WTC11 (cell line): ENCODE measurements at regions not wholly inside any gene's neighbourhood (a gene's known extent, or its start where the extent isn't known, plus 50 kb on each side); places are given as distances from the start of the nearest gene placed in this dataset.

Source experiments
- ATAC-seq: fragments of 200-7000 bp; cut with Tn5 transposase; 2 replicates; pipeline ENCODE4 v1.10.0; 2021; ENCODE audit warnings: mild to moderate bottlenecking, moderate library complexity
- CTCF ChIA-PET: fragments of 300-600 bp; sonication (Branson Sonifier 250); formaldehyde crosslinking; loops from one replicate; lab custom pipeline; 2021; ENCODE audit warnings: antibody characterized with exemption; lab: Charles Lee
- POLR2A ChIA-PET: fragments of 350-600 bp; sonication (Branson Sonifier 250); formaldehyde crosslinking; loops from one replicate; lab custom pipeline; 2021; ENCODE audit warnings: antibody characterized with exemption; lab: Charles Lee
- DNase-seq: peaks from one replicate; pipeline ENCODE4 v3.0.0; 2021; ENCODE audit warnings: low spot score
- H3K27ac Mint-ChIP-seq: 2 replicates; pipeline ENCODE4 v1.8.0; 2021; ENCODE audit warnings: mixed read lengths
- H3K27me3 Mint-ChIP-seq: 2 replicates; pipeline ENCODE4 v1.8.0; 2021; ENCODE audit warnings: low read depth, mild to moderate bottlenecking, moderate library complexity, mixed read lengths
- H3K36me3 Mint-ChIP-seq: 2 replicates; pipeline ENCODE4 v1.8.0; 2021; ENCODE audit warnings: mixed read lengths
- H3K4me1 Mint-ChIP-seq: 2 replicates; pipeline ENCODE4 v1.8.0; 2022; ENCODE audit warnings: mixed read lengths
- H3K4me3 Mint-ChIP-seq: 2 replicates; pipeline ENCODE4 v1.8.0; 2021; ENCODE audit warnings: mild to moderate bottlenecking, moderate library complexity, mixed read lengths
- H3K9me3 Mint-ChIP-seq: 2 replicates; pipeline ENCODE4 v1.8.0; 2021; ENCODE audit warnings: mixed read lengths
- ARID4B ChIP-seq: sonication (generic); formaldehyde crosslinking; IDR thresholded peaks from 2 replicates; pipeline ENCODE4 v1.8.0; 2023; ENCODE audit warnings: missing genetic modification reagents, mild to moderate bottlenecking, borderline replicate concordance
- CDX4 ChIP-seq: fragments of 250-450 bp; sonication (Bioruptor Pico); IDR thresholded peaks from 2 replicates; pipeline ENCODE4 v1.9.0; 2021; ENCODE audit warnings: moderate library complexity, mild to moderate bottlenecking, inconsistent platforms, borderline replicate concordance
- ELF4 ChIP-seq: sonication (generic); formaldehyde crosslinking; IDR thresholded peaks from 2 replicates; pipeline ENCODE4 v1.8.1; 2022; ENCODE audit warnings: low read depth, mild to moderate bottlenecking, moderate library complexity, missing genetic modification reagents
- EMX1 ChIP-seq: fragments of 250-450 bp; sonication (Bioruptor Pico); IDR thresholded peaks from 2 replicates; pipeline ENCODE4 v1.8.0; 2021; ENCODE audit warnings: mild to moderate bottlenecking
- ETV6 ChIP-seq: sonication (generic); formaldehyde crosslinking; IDR thresholded peaks from 2 replicates; pipeline ENCODE4 v1.8.1; 2022; ENCODE audit warnings: mild to moderate bottlenecking, missing genetic modification reagents
- IRF2 ChIP-seq: sonication (generic); formaldehyde crosslinking; IDR thresholded peaks from 2 replicates; pipeline ENCODE4 v1.8.0; 2022; ENCODE audit warnings: low read depth, missing genetic modification reagents, borderline replicate concordance
- JUN ChIP-seq: sonication (generic); formaldehyde crosslinking; IDR thresholded peaks from 2 replicates; pipeline ENCODE4 v1.8.0; 2023; ENCODE audit warnings: mild to moderate bottlenecking, missing genetic modification reagents
- NFATC4 ChIP-seq: fragments of 250-450 bp; sonication (Bioruptor Pico); IDR thresholded peaks from 2 replicates; pipeline ENCODE4 v1.9.0; 2021; ENCODE audit warnings: mild to moderate bottlenecking
- NFYB ChIP-seq: sonication (generic); formaldehyde crosslinking; conservative IDR thresholded peaks from 2 replicates; pipeline ENCODE4 v1.8.0; 2022; ENCODE audit warnings: low read depth, missing genetic modification reagents
- NR2C2 ChIP-seq: sonication (generic); formaldehyde crosslinking; IDR thresholded peaks from 2 replicates; pipeline ENCODE4 v1.8.0; 2022; ENCODE audit warnings: mild to moderate bottlenecking, missing genetic modification reagents
- PREB ChIP-seq: sonication (generic); formaldehyde crosslinking; IDR thresholded peaks from 2 replicates; pipeline ENCODE4 v1.8.1; 2022; ENCODE audit warnings: mild to moderate bottlenecking, missing genetic modification reagents, moderate library complexity, borderline replicate concordance
- ZBTB21 ChIP-seq: sonication (generic); formaldehyde crosslinking; IDR thresholded peaks from 2 replicates; pipeline ENCODE4 v1.8.1; 2023; ENCODE audit warnings: mild to moderate bottlenecking, missing genetic modification reagents, borderline replicate concordance
- ZBTB43 ChIP-seq: sonication (generic); formaldehyde crosslinking; IDR thresholded peaks from 2 replicates; pipeline ENCODE4 v1.8.1; 2023; ENCODE audit warnings: mild to moderate bottlenecking, missing genetic modification reagents
- ZNF219 ChIP-seq: sonication (generic); formaldehyde crosslinking; IDR thresholded peaks from 2 replicates; pipeline ENCODE4 v1.8.0; 2023; ENCODE audit warnings: missing genetic modification reagents, mild to moderate bottlenecking, borderline replicate concordance
- ZNF232 ChIP-seq: sonication (generic); formaldehyde crosslinking; IDR thresholded peaks from 2 replicates; pipeline ENCODE4 v1.8.0; 2022; ENCODE audit warnings: mild to moderate bottlenecking, missing genetic modification reagents
- TF ChIP-seq, protein P1 (sequence below): sonication (generic); formaldehyde crosslinking; conservative IDR thresholded peaks from 2 replicates; pipeline ENCODE4 v1.8.1; 2022; ENCODE audit warnings: mild to moderate bottlenecking, missing genetic modification reagents
- TF ChIP-seq, protein P2 (sequence below): sonication (generic); formaldehyde crosslinking; IDR thresholded peaks from 2 replicates; pipeline ENCODE4 v1.8.0; 2022; ENCODE audit warnings: mild to moderate bottlenecking, missing genetic modification reagents
- TF ChIP-seq, protein P3 (sequence below): fragments of 250-450 bp; sonication (Bioruptor Pico); IDR thresholded peaks from 2 replicates; pipeline ENCODE4 v1.8.0; 2021; ENCODE audit warnings: mild to moderate bottlenecking
- TF ChIP-seq, protein P4 (sequence below): sonication (generic); formaldehyde crosslinking; IDR thresholded peaks from 2 replicates; pipeline ENCODE4 v1.8.0; 2022; ENCODE audit warnings: missing genetic modification reagents
- TF ChIP-seq, protein P5 (sequence below): fragments of 250-450 bp; sonication (Bioruptor Pico); IDR thresholded peaks from 2 replicates; pipeline ENCODE4 v1.9.0; 2021; ENCODE audit warnings: mild to moderate bottlenecking

DNA sequence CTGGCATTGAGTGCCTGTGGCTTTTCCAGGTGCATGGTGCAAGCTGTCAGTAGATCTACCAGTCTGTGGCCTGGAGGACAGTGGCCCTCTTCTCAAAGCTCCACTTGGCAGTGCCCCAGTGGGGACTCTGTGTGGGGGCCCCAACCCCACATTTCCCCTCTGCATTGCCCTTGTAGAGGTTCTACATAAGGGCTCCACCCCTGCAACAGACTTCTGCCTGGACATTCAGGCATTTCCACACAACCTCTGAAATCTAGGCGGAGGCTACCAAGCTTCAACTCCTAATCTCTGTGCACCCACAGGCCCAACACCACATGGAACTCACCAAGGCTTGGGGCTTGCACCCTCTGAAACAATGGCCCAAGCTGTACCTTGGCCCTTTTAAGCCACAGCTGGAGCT is 102.7 kb upstream of the PLEKHG7 start (continued):
- TF ChIP-seq ARID4B (no peak), ZNF232 (CRISPR knock-in tag) (no peak), IRF2 (CRISPR knock-in tag) (no peak), ETV6 (CRISPR knock-in tag) (no peak), JUN (CRISPR knock-in tag) (no peak), CDX4 (CRISPR knock-in tag) (no peak), ZBTB43 (CRISPR knock-in tag) (no peak)
- TF ChIP-seq, protein P1, sequence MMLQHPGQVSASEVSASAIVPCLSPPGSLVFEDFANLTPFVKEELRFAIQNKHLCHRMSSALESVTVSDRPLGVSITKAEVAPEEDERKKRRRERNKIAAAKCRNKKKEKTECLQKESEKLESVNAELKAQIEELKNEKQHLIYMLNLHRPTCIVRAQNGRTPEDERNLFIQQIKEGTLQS (CRISPR knock-in tag) = no peak
- TF ChIP-seq, protein P2, sequence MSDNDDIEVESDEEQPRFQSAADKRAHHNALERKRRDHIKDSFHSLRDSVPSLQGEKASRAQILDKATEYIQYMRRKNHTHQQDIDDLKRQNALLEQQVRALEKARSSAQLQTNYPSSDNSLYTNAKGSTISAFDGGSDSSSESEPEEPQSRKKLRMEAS (CRISPR knock-in tag) = no peak
- TF ChIP-seq, protein P3, sequence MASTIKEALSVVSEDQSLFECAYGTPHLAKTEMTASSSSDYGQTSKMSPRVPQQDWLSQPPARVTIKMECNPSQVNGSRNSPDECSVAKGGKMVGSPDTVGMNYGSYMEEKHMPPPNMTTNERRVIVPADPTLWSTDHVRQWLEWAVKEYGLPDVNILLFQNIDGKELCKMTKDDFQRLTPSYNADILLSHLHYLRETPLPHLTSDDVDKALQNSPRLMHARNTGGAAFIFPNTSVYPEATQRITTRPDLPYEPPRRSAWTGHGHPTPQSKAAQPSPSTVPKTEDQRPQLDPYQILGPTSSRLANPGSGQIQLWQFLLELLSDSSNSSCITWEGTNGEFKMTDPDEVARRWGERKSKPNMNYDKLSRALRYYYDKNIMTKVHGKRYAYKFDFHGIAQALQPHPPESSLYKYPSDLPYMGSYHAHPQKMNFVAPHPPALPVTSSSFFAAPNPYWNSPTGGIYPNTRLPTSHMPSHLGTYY (CRISPR knock-in tag) = no peak
- TF ChIP-seq, protein P4, sequence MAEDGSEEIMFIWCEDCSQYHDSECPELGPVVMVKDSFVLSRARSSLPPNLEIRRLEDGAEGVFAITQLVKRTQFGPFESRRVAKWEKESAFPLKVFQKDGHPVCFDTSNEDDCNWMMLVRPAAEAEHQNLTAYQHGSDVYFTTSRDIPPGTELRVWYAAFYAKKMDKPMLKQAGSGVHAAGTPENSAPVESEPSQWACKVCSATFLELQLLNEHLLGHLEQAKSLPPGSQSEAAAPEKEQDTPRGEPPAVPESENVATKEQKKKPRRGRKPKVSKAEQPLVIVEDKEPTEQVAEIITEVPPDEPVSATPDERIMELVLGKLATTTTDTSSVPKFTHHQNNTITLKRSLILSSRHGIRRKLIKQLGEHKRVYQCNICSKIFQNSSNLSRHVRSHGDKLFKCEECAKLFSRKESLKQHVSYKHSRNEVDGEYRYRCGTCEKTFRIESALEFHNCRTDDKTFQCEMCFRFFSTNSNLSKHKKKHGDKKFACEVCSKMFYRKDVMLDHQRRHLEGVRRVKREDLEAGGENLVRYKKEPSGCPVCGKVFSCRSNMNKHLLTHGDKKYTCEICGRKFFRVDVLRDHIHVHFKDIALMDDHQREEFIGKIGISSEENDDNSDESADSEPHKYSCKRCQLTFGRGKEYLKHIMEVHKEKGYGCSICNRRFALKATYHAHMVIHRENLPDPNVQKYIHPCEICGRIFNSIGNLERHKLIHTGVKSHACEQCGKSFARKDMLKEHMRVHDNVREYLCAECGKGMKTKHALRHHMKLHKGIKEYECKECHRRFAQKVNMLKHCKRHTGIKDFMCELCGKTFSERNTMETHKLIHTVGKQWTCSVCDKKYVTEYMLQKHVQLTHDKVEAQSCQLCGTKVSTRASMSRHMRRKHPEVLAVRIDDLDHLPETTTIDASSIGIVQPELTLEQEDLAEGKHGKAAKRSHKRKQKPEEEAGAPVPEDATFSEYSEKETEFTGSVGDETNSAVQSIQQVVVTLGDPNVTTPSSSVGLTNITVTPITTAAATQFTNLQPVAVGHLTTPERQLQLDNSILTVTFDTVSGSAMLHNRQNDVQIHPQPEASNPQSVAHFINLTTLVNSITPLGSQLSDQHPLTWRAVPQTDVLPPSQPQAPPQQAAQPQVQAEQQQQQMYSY (CRISPR knock-in tag) = no peak

GRCh38 chr12:92597997-92598396 is 104.8 kb upstream of the PLEKHG7 start:
- no peak overlapping the region for H3K27ac Mint-ChIP-seq
- DNase-seq = no peak

More at GRCh38 chr12:92597997-92598396, 104.8 kb upstream of the PLEKHG7 start:
- H3K27me3 Mint-ChIP-seq = no peaks in the 10 kb centered on the region; the same call in 1 of the 2 replicates
- TF ChIP-seq NFATC4 (no peak), ELF4 (CRISPR knock-in tag) (no peak), NR2C2 (CRISPR knock-in tag) (no peak), EMX1 (CRISPR knock-in tag) (no peak), PREB (CRISPR knock-in tag) (no peak), ZNF219 (no peak), ZBTB21 (CRISPR knock-in tag) (no peak), NFYB (CRISPR knock-in tag) (no peak)
- TF ChIP-seq, protein P5, sequence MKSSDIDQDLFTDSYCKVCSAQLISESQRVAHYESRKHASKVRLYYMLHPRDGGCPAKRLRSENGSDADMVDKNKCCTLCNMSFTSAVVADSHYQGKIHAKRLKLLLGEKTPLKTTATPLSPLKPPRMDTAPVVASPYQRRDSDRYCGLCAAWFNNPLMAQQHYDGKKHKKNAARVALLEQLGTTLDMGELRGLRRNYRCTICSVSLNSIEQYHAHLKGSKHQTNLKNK (CRISPR knock-in tag) = no peak
- ChIA-PET POLR2A (no interaction called here), CTCF (no interaction called here)
- no peak overlapping the region for H3K4me3 Mint-ChIP-seq
- ATAC-seq = no peak
- peaks cover 52% of the 10 kb centered on the region for H3K9me3 Mint-ChIP-seq
- H3K4me1 Mint-ChIP-seq = no peaks in the 10 kb centered on the region
- H3K36me3 Mint-ChIP-seq = peaks cover 29% of the 10 kb centered on the region
